K562 (cell line): ENCODE measurements at regions not wholly inside any gene's neighbourhood (a gene's known extent, or its start where the extent isn't known, plus 50 kb on each side); places are given as distances from the start of the nearest gene placed in this dataset.

Experiments
- ATF1 ChIP-seq, 2 experiments: fragments of 450-650 bp in 1 of 2; IDR thresholded peaks; 2 replicates each; pipeline ENCODE4 v1.6.1; 2016; ENCODE audit warnings: missing compliant biosample characterization in 1 of 2, missing genetic modification characterization in 1 of 2
- ATF3 ChIP-seq, 2 experiments: fragments of 450-650 bp in 1 of 2; sonication (generic) in 1 of 2; formaldehyde crosslinking in 1 of 2; IDR thresholded peaks in 1 of 2; conservative IDR thresholded peaks in 1 of 2; 2 replicates each; pipeline versions ENCODE4 v1.6.1 to v1.8.1; 2016 to 2023; ENCODE audit warnings: mild to moderate bottlenecking in 2 of 2, moderate library complexity in 2 of 2, inconsistent platforms in 1 of 2, missing genetic modification reagents in 1 of 2
- CREB5 ChIP-seq: fragments of 250-450 bp; sonication (Bioruptor Pico); IDR thresholded peaks from 2 replicates; pipeline ENCODE4 v1.5.0; 2020; ENCODE audit warnings: mild to moderate bottlenecking
- ETS2 ChIP-seq: IDR thresholded peaks from 2 replicates; pipeline ENCODE4 v1.6.1; 2016; ENCODE audit warnings: borderline replicate concordance, missing genetic modification characterization, mild to moderate bottlenecking, moderate library complexity, missing compliant biosample characterization; ENCODE audit not compliant: poor library complexity, severe bottlenecking
- HDAC3 ChIP-seq: fragments of 450-650 bp; IDR thresholded peaks from 2 replicates; pipeline ENCODE4 v1.6.1; 2018; ENCODE audit warnings: borderline replicate concordance, mild to moderate bottlenecking, moderate library complexity; ENCODE audit not compliant: partially characterized antibody
- HEY1 ChIP-seq: fragments of 250-450 bp; sonication (Bioruptor Pico); IDR thresholded peaks from 2 replicates; pipeline ENCODE4 v1.5.0; 2020; ENCODE audit warnings: mild to moderate bottlenecking, moderate library complexity, borderline replicate concordance
- ILK ChIP-seq: fragments of 450-650 bp; IDR thresholded peaks from 2 replicates; pipeline ENCODE4 v1.6.1; 2016; ENCODE audit warnings: missing genetic modification characterization, low read depth, mild to moderate bottlenecking, missing compliant biosample characterization, moderate library complexity, borderline replicate concordance
- MXD1 ChIP-seq: fragments of 250-450 bp; sonication (Bioruptor Pico); IDR thresholded peaks from 2 replicates; pipeline ENCODE4 v1.8.0; 2021; ENCODE audit warnings: borderline replicate concordance, mild to moderate bottlenecking, moderate library complexity; ENCODE audit not compliant: poor library complexity, severe bottlenecking
- NONO ChIP-seq, 2 experiments: fragments of 200-400 bp in 1 of 2; fragments of 450-650 bp in 1 of 2; formaldehyde crosslinking in 1 of 2; IDR thresholded peaks; 2 replicates each; pipeline ENCODE4 v1.6.1; 2017; ENCODE audit warnings: low read depth in 2 of 2, mild to moderate bottlenecking in 2 of 2, moderate library complexity in 2 of 2, low read length in 1 of 2
- NR4A1 ChIP-seq, 2 experiments: fragments of 250-450 bp in 1 of 2; fragments of 450-650 bp in 1 of 2; sonication (Bioruptor Pico) in 1 of 2; IDR thresholded peaks; 2 replicates each; pipeline versions ENCODE4 v1.4.0 to v1.6.1; 2016 to 2020; ENCODE audit warnings: mild to moderate bottlenecking in 2 of 2, missing compliant biosample characterization in 1 of 2, missing genetic modification characterization in 1 of 2, moderate library complexity in 1 of 2
- PHF21A ChIP-seq: fragments of 450-650 bp; IDR thresholded peaks from 2 replicates; pipeline ENCODE4 v1.6.1; 2017; ENCODE audit warnings: low read depth, borderline replicate concordance
- PTRF ChIP-seq: fragments of 450-650 bp; IDR thresholded peaks from 2 replicates; pipeline ENCODE4 v1.6.1; 2016; ENCODE audit warnings: mild to moderate bottlenecking, missing genetic modification characterization, missing compliant biosample characterization
- SNAPC5 ChIP-seq: fragments of 250-450 bp; sonication (Bioruptor Pico); IDR thresholded peaks from 2 replicates; pipeline ENCODE4 v1.8.0; 2021; ENCODE audit warnings: moderate library complexity, mild to moderate bottlenecking, inconsistent platforms
- STAT6 ChIP-seq: sonication (generic); formaldehyde crosslinking; IDR thresholded peaks from 2 replicates; pipeline ENCODE4 v1.8.1; 2023; ENCODE audit warnings: mild to moderate bottlenecking, missing genetic modification reagents
- TARDBP ChIP-seq: fragments of 450-650 bp; IDR thresholded peaks from 2 replicates; pipeline ENCODE4 v1.6.1; 2016
- ZBTB17 ChIP-seq: fragments of 450-650 bp; formaldehyde crosslinking; IDR thresholded peaks from 2 replicates; pipeline ENCODE4 v1.4.0; 2020; ENCODE audit warnings: mild to moderate bottlenecking
- ZNF395 ChIP-seq: fragments of 200-800 bp; sonication (Bioruptor generic); IDR thresholded peaks from 2 replicates; pipeline ENCODE4 v1.6.1; 2017; ENCODE audit warnings: missing genetic modification characterization, missing compliant biosample characterization
- ZNF586 ChIP-seq: fragments of 450-650 bp; formaldehyde crosslinking; conservative IDR thresholded peaks from 2 replicates; pipeline ENCODE4 v1.4.0; 2020; ENCODE audit warnings: mild to moderate bottlenecking, moderate library complexity
- ZNF699 ChIP-seq: fragments of 250-450 bp; sonication (Bioruptor Pico); IDR thresholded peaks from 2 replicates; pipeline ENCODE4 v1.8.0; 2021; ENCODE audit warnings: mild to moderate bottlenecking, moderate library complexity; ENCODE audit not compliant: insufficient replicate concordance

- TF ChIP-seq ATF3 (IDR thresholded peaks at IDR 0.05) (peak; percentile 93), ATF3 (CRISPR knock-in tag; conservative IDR thresholded peaks at IDR 0.05) (no peak; the same call in 1 of the 2 replicates), ZNF586 (CRISPR knock-in tag) (no peak), NR4A1 (CRISPR knock-in tag; IDR thresholded peaks at IDR 0.05) (no peak), NR4A1 (tag; IDR thresholded peaks at IDR 0.05) (no peak), ZBTB17 (CRISPR knock-in tag) (peak; percentile 90), STAT6 (CRISPR knock-in tag) (no peak), PTRF (no peak), ATF1 (CRISPR knock-in tag; IDR thresholded peaks at IDR 0.05) (no peak), ATF1 (tag; IDR thresholded peaks at IDR 0.05) (no peak), ZNF395 (CRISPR knock-in tag) (no peak), HEY1 (CRISPR knock-in tag) (no peak), ETS2 (tag) (no peak), MXD1 (CRISPR knock-in tag) (no peak), ZNF699 (CRISPR knock-in tag) (no peak), NONO (IDR thresholded peaks at IDR 0.05; ENCODE audit: low read depth in 2 of 2, low read length in 1 of 2) (no peak), ILK (tag) (no peak), SNAPC5 (CRISPR knock-in tag) (no peak), CREB5 (no peak), TARDBP (no peak), PHF21A (no peak), HDAC3 (no peak)
Observed at GRCh38 chr5:78699552-78700153, 51.1 kb upstream of the LHFPL2 start (continued).
